Natural killer cell (primary cell): ENCODE measurements at regions not wholly inside any gene's neighbourhood (a gene's known extent, or its start where the extent isn't known, plus 50 kb on each side); places are given as distances from the start of the nearest gene placed in this dataset.

Experiments
- ATAC-seq, 3 donors: fragments of 150-1000 bp in 2 of 3; fragments of 200-7000 bp in 1 of 3; cut with Tn5 transposase; 1 replicate in 1 of 3; 2 replicates in 2 of 3; pipeline ENCODE4 v1.10.0; 2021; ENCODE audit warnings: mild to moderate bottlenecking in 2 of 3, moderate library complexity in 2 of 3
- DNase-seq, 2 donors: peaks; one replicate each; pipeline versions ENCODE4 v3.0.0 to v3.0.0-alpha.2; 2013 to 2021; ENCODE audit warnings: mixed read lengths in 1 of 2
- H3K27ac ChIP-seq: one replicate; pipeline ENCODE4 v1.5.1; 2013; ENCODE audit warnings: mild to moderate bottlenecking, low read length
- H3K27me3 ChIP-seq: one replicate; pipeline ENCODE4 v1.6.1; 2013; ENCODE audit warnings: low read length; ENCODE audit not compliant: control insufficient read depth, insufficient read depth
- H3K36me3 ChIP-seq: one replicate; pipeline ENCODE4 v1.6.1; 2013; ENCODE audit warnings: low read length; ENCODE audit not compliant: control insufficient read depth, insufficient read depth
- H3K4me1 ChIP-seq: one replicate; pipeline ENCODE4 v1.6.1; 2013; ENCODE audit warnings: low read length; ENCODE audit not compliant: control insufficient read depth, insufficient read depth
- H3K4me3 ChIP-seq: one replicate; pipeline ENCODE4 v1.5.1; 2013; ENCODE audit warnings: low read length
- H3K9me3 ChIP-seq: one replicate; pipeline ENCODE4 v1.6.1; 2013; ENCODE audit warnings: low read length; ENCODE audit not compliant: control insufficient read depth, insufficient read depth
- H3K27ac Mint-ChIP-seq, 2 donors: one replicate each; pipeline ENCODE4 v1.8.0; 2022; ENCODE audit warnings: mild to moderate bottlenecking in 2 of 2, mixed read lengths in 2 of 2, moderate library complexity in 1 of 2
- H3K27me3 Mint-ChIP-seq, 2 donors: one replicate each; pipeline ENCODE4 v1.8.0; 2022; ENCODE audit warnings: low read depth in 2 of 2, mixed read lengths in 2 of 2
- H3K36me3 Mint-ChIP-seq: one replicate; pipeline ENCODE4 v1.8.0; 2022; ENCODE audit warnings: mixed read lengths
- H3K4me1 Mint-ChIP-seq, 2 donors: one replicate each; pipeline ENCODE4 v1.8.0; 2022; ENCODE audit warnings: mixed read lengths in 2 of 2
- H3K4me3 Mint-ChIP-seq: one replicate; pipeline ENCODE4 v1.8.0; 2022; ENCODE audit warnings: mild to moderate bottlenecking, moderate library complexity, mixed read lengths
- H3K9me3 Mint-ChIP-seq, 2 donors: one replicate each; pipeline ENCODE4 v1.8.0; 2022; ENCODE audit warnings: mixed read lengths in 2 of 2
- WGBS: methylation state at CpG from one replicate; pipeline ENCODE4 v1.1.7; 2013; ENCODE audit warnings: missing lambda C conversion rate; ENCODE audit not compliant: insufficient coverage; 5-methylcytosine and 5-hydroxymethylcytosine counted together
- intact Hi-C: fragments of 100-400 bp; cut with micrococcal nuclease; formaldehyde crosslinking; loops from one replicate; pipeline ENCODE4 v1.14.2; 2022
- TF ChIP-seq, protein P1 (sequence below): fragments of 200-600 bp; IDR thresholded peaks from one replicate; pipeline ENCODE4 v1.8.0; 2022; ENCODE audit warnings: antibody characterized with exemption

- Mint-ChIP-seq H3K4me1 (no peaks in the 10 kb centered on the region), H3K27ac (no peak overlapping the region), H3K4me3 (no peak overlapping the region), H3K9me3 (no peaks in the 10 kb centered on the region), H3K36me3 (no peaks in the 10 kb centered on the region), H3K27me3 (peaks cover 0 to 14% of the 10 kb centered on the region in 2 donors)
- TF ChIP-seq, protein P1, sequence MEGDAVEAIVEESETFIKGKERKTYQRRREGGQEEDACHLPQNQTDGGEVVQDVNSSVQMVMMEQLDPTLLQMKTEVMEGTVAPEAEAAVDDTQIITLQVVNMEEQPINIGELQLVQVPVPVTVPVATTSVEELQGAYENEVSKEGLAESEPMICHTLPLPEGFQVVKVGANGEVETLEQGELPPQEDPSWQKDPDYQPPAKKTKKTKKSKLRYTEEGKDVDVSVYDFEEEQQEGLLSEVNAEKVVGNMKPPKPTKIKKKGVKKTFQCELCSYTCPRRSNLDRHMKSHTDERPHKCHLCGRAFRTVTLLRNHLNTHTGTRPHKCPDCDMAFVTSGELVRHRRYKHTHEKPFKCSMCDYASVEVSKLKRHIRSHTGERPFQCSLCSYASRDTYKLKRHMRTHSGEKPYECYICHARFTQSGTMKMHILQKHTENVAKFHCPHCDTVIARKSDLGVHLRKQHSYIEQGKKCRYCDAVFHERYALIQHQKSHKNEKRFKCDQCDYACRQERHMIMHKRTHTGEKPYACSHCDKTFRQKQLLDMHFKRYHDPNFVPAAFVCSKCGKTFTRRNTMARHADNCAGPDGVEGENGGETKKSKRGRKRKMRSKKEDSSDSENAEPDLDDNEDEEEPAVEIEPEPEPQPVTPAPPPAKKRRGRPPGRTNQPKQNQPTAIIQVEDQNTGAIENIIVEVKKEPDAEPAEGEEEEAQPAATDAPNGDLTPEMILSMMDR = no peak
- Histone ChIP-seq H3K4me3 (no peak overlapping the region), H3K9me3 (no peaks in the 10 kb centered on the region), H3K36me3 (no peaks in the 10 kb centered on the region), H3K27ac (no peak overlapping the region), H3K4me1 (no peaks in the 10 kb centered on the region), H3K27me3 (no peaks in the 10 kb centered on the region)
- ATAC-seq = no peak
- no peak for DNase-seq
- intact Hi-C loops = no loop called here
Measured at GRCh38 chr4:112060212-112060611, 85.0 kb upstream of the FAM241A start.

DNA sequence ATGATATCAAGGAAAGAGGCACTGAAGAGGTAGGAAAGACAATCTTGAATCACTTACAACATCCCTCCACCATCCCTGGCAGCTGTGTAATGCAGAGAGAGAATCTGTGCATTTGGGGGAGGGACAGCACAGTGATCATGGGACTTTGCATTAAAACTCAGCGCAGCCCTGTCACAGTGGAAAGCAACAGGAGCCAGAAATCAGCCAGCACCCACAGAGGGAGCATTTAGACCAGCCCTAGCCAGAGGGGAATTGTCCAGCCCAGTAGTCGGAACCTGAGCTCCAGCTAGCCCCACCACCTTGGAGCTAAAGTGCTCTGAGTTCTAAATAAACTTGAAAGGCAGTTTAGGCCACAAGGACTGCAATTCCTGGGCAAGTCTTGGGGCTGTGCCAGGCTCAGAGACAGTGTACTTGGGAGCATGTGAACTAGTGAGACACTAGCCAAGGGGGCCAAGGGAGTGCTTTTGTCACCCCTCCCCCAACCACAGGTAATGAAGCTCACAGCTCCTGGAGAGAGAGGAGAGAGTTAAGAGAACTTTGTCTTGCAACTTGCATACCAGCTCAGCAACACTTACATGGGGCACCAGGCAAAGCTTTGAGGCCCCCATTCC, 83.9 kb upstream of the FAM241A start:
- H3K36me3 Mint-ChIP-seq = no peaks in the 10 kb centered on the region
- intact Hi-C loops = no loop called here
- 91% methylated on average over 2 of the region's 2 CpGs for WGBS

GRCh38 chr4:112063260-112063659, 82.0 kb upstream of the FAM241A start:
- intact Hi-C loops = no loop called here
- H3K36me3 Mint-ChIP-seq = no peaks in the 10 kb centered on the region
- H3K27ac Mint-ChIP-seq = no peak overlapping the region
- H3K4me1 Mint-ChIP-seq = no peaks in the 10 kb centered on the region
- H3K9me3 Mint-ChIP-seq = no peaks in the 10 kb centered on the region
- H3K27me3 Mint-ChIP-seq = peaks cover 0 to 14% of the 10 kb centered on the region in 2 donors
- Histone ChIP-seq H3K27ac (no peak overlapping the region), H3K4me1 (no peaks in the 10 kb centered on the region), H3K36me3 (no peaks in the 10 kb centered on the region), H3K4me3 (no peak overlapping the region), H3K27me3 (no peaks in the 10 kb centered on the region), H3K9me3 (no peaks in the 10 kb centered on the region)
- TF ChIP-seq, protein P1 = no peak
- 83% methylated on average over 1 of the region's 1 CpG for WGBS
- no peak overlapping the region for H3K4me3 Mint-ChIP-seq
- ATAC-seq (no peak), DNase-seq (no peak)

More for the DNA sequence above, 83.9 kb upstream of the FAM241A start:
- ATAC-seq (no peak), DNase-seq (no peak)
- no peak overlapping the region for H3K4me3 Mint-ChIP-seq
- no peaks in the 10 kb centered on the region for H3K4me1 Mint-ChIP-seq
- Histone ChIP-seq H3K36me3 (no peaks in the 10 kb centered on the region), H3K4me1 (no peaks in the 10 kb centered on the region), H3K4me3 (no peak overlapping the region), H3K27ac (no peak overlapping the region), H3K9me3 (no peaks in the 10 kb centered on the region), H3K27me3 (no peaks in the 10 kb centered on the region)
- TF ChIP-seq, protein P1 = no peak
- H3K9me3 Mint-ChIP-seq = no peaks in the 10 kb centered on the region
- H3K27ac Mint-ChIP-seq = no peak overlapping the region
- H3K27me3 Mint-ChIP-seq = peaks cover 0 to 14% of the 10 kb centered on the region in 2 donors

DNA sequence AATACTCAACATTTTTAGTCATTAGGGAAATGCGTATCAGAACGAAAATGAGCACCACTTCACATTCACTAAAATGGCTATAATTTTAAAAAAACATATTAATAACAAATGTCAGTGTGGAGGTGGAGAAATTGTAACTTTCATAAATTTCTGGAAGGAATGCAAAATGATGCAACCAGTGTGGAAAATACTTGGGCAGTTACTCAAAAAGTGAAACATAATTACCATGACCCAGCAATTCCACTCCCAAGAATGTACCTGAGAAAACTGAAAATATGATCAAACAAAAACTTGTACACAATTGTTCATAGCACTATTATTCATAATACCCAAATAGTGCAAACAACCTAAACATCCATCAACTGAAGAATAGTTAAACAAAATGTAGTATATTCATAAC, 76.1 kb upstream of the FAM241A start:
- DNase-seq (no peak), ATAC-seq (no peak)
- H3K36me3 ChIP-seq = no peaks in the 10 kb centered on the region
- no peak overlapping the region for H3K4me3 ChIP-seq
- no peak overlapping the region for H3K27ac ChIP-seq
- intact Hi-C loops = no loop called here
- no peaks in the 10 kb centered on the region for H3K27me3 ChIP-seq
- H3K4me1 ChIP-seq = no peaks in the 10 kb centered on the region
- Mint-ChIP-seq H3K27ac (no peak overlapping the region), H3K4me3 (no peak overlapping the region), H3K36me3 (no peaks in the 10 kb centered on the region), H3K4me1 (no peaks in the 10 kb centered on the region), H3K9me3 (peaks cover 0 to 5% of the 10 kb centered on the region in 2 donors), H3K27me3 (peaks cover 3 to 13% of the 10 kb centered on the region in 2 donors)
- H3K9me3 ChIP-seq = no peaks in the 10 kb centered on the region
- no CpG with 5 or more reads among the region's 2 CpGs for WGBS
- TF ChIP-seq, protein P1 = no peak
